CD4-positive, alpha-beta T cell treated with Interferon alpha-2 for 1 hour (primary cell): ENCODE measurements at regions not wholly inside any gene's neighbourhood (a gene's known extent, or its start where the extent isn't known, plus 50 kb on each side); places are given as distances from the start of the nearest gene placed in this dataset.
A peak's percentile ranks its signal among the peaks of the same experiment; 100 is the strongest.

Experiments
- DNase-seq, 2 donors: peaks; one replicate each; pipeline ENCODE4 v3.0.0-alpha.2; 2020 to 2022

DNA sequence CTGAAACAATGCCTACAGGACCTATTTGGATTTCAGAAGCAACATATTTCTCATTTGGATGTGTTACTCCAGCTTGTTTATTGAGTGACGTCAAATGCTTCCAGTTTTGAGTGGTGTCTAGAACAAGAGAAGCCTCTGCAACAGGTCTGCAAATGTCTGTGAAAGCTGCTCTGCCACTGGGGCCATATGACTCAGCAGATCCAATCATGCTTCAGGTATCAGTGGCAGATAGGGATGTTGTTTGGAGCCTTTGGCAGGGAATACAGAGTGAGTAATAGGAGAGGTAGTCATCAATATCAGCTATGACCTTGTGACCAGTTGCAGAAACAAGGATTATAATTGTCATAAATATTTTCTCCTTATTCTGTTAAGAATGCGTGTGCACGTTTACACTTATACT, 141.1 kb upstream of the ZXDA start:
- no peak for DNase-seq

DNA sequence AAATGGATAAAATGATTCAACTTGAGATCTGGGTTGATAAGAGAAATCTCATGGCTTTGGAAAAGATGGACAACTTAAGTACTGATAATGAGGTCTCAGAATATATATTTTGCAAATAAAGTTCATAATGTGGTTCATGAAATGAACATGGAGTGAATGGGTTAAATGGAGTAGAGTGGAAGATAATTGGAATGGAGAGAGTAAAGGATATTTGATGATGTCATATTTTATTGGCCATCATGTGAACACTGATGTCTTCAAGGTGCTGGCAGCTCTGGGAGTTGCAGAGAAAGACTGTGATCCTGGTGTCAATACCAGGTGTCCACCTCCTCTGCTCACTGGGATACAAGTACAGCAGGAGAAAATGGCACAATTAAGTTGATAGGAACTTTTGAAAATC, 133.9 kb upstream of the ZXDA start:
- DNase-seq, result no peak

DNA sequence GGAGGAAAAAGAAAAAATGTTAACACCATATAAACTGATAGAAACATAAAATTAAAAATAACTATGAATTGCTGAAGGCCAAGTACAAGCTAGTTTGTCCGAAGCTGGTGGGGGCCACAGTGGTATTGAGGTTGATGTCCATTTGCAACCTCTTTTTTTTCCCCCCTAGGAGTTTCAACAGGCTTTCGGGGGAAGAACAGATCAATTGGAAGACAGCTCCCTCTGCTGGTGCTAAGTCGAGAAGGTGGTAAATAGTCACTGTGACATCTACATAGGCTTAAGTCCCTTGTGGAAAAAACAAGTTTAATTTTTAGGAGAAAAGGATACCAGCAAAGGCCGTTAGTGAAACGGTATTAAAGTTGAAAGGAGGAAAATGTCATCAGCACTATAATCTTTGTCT, 115.7 kb upstream of the ZXDA start:
- DNase-seq, result peak; percentile 18 to 34

DNA sequence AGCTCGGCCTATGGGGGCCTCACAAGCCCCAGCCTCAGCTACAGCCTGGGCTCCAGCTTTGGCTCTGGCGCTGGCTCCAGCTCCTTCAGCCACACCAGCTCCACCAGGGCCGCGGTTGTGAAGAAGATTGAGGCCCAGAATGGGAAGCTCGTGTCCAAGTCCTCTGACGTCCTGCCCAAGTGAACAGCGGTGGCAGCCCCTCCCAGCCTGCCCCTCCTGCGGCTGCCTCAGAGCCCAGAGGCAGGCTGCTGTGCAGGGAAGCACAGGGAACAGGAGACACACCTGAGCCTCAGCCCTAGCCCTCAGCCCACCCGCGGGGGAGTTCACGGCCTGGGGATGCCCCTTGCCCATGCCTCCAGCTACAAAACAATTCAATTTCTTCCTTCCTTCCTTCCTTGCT, 75.7 kb upstream of the ZXDA start:
- no peak for DNase-seq

DNA sequence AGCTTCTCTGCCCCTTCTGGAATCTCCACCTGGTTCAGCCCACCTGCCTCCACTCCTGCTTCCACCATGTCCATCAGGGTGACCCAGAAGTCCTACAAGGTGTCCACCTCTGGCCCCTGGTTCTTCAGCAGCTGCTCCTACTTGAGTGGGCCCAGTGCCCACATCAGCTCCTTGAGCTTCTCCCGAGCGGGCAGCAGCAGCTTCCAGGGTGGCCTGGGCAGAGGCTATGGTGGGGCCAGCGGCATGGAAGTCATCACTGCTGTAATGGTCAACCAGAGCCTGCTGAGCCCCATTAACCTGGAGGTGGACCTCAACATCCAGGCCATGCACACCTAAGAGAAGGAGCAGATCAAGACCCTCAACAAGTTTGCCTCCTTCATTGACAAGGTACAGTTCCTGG, 74.4 kb upstream of the ZXDA start:
- no peak for DNase-seq

DNA sequence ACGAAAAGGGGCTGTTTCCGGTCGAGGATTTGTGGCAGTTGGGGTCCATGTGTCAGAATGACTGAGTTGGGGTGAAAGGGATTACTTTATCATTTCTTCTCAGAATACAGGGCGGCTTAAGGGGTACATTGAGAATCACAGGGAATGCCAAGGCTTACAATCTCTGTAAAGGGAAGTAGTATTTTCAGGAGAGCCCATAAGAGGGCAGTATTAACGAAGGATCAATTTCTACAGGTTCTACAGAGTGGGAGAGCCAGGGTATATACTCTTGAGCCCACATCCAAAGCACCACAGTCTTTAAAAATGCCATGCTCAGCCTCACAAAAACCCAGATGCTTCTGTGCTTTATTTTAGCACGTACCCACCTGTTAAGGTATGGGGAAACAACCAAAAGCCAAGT, 67.7 kb upstream of the ZXDA start:
- DNase-seq, result no peak

DNA sequence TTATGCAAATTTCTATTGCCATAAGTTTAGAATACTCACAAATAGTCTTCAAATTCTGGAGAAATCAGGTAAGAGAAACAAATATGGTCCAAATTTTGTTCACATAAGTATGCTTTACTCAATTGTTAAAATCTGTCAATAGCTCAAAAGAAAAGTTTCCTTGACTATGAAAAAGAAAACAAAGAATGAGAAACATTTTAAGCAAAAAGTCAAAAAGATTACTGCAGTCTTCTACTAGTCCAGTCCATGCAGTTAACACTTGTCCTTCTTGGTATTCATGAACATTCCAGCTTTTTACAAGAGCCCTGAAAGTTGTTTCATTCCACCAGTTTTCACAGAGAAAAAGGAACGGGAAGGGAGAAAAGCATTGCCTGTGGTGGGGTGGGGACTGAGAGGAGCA, 54.7 kb upstream of the ZXDA start:
- DNase-seq, result no peak
